MG63 (cell line): ENCODE measurements at regions not wholly inside any gene's neighbourhood (a gene's known extent, or its start where the extent isn't known, plus 50 kb on each side); places are given as distances from the start of the nearest gene placed in this dataset.
A peak's percentile ranks its signal among the peaks of the same experiment; 100 is the strongest.
"Not testable (repeated sequence)": the region's sequence is repeated elsewhere in the genome, so short reads cannot be mapped to it uniquely, and the experiment has no call there.

ENCODE experiments used
- DNase-seq: peaks from one replicate; pipeline ENCODE4 v3.0.0-alpha.2; 2020
- H3K27me3 ChIP-seq: fragments of 250-450 bp; sonication (Bioruptor Pico); 2 replicates; pipeline ENCODE4 v1.5.1; 2020; ENCODE audit warnings: mild to moderate bottlenecking, moderate library complexity
- H3K36me3 ChIP-seq: fragments of 250-450 bp; sonication (Bioruptor Pico); 2 replicates; pipeline ENCODE4 v1.5.1; 2020; ENCODE audit warnings: mild to moderate bottlenecking, moderate library complexity
- H3K4me3 ChIP-seq: fragments of 250-450 bp; sonication (Bioruptor Pico); 2 replicates; pipeline ENCODE4 v1.5.1; 2020; ENCODE audit warnings: mild to moderate bottlenecking, moderate library complexity
- H3K9me3 ChIP-seq: fragments of 250-450 bp; sonication (Bioruptor Pico); 2 replicates; pipeline ENCODE4 v1.5.1; 2020; ENCODE audit warnings: mild to moderate bottlenecking, moderate library complexity

DNA sequence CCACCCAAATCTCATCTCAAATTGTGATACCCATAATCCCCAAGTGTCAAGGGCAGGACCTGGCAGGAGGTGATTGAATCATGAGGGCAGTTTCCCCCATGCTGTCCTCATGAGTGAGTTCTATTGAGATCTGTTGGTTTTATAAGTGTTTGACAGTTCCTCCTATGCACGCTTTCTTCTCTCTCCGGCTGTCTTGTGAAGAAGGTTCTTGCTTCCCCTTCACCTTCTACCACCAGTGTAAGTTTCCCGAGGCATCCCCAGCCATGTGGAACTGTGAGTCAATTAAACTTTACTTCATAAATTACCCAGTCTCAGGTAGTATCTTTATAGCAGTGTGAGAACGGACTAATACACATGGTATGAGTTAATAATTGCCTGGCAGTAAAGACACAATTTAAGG lies 581.7 kb upstream of the AMOT start:
- Histone ChIP-seq H3K36me3 (no peaks in the 10 kb centered on the region), H3K9me3 (no peaks in the 10 kb centered on the region), H3K4me3 (no peak overlapping the region), H3K27me3 (no peaks in the 10 kb centered on the region)
- DNase-seq: no peak

DNA sequence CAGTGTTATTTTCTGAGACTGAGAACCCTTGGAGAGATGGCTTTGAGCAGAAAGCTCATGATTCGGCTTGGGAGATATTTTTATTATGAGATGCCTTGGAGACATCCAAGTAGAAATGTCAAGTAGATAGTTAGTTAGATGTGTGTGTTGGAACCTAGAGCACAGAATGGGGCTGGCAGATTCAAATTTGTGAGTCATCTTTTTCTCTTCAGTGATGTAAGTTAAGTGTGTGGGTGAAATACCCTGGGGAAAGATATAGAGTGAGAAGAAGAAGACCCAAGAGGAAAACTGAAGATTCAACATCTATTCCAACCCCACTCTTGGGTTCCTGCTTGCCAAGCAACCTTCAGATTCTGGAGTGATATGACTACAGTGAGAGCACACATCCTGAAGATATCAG lies 580.8 kb upstream of the AMOT start:
- DNase-seq: no peak
- Histone ChIP-seq H3K27me3 (no peaks in the 10 kb centered on the region), H3K36me3 (no peaks in the 10 kb centered on the region), H3K4me3 (no peak overlapping the region), H3K9me3 (no peaks in the 10 kb centered on the region)

DNA sequence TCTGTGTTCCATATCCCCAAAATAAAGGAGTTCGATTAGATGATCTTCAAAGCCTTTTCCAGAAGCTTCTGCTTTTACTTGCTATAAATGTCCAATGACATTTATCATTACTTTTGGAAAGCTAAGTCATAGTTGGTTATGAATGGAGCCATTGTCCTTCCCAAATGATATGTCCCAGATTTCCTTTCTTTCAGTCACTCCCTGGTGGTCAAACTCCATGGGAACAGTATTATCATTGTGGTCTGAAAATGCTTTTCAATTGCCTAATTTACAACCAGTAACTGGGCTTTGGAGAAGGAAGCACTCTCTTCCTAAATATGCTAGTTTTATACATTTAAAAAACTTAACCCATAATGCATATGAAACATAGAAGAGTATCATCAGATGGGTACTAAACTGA lies 571.5 kb upstream of the AMOT start:
- Histone ChIP-seq H3K27me3 (no peaks in the 10 kb centered on the region), H3K4me3 (no peak overlapping the region), H3K9me3 (no peaks in the 10 kb centered on the region), H3K36me3 (no peaks in the 10 kb centered on the region)
- no peak for DNase-seq

DNA sequence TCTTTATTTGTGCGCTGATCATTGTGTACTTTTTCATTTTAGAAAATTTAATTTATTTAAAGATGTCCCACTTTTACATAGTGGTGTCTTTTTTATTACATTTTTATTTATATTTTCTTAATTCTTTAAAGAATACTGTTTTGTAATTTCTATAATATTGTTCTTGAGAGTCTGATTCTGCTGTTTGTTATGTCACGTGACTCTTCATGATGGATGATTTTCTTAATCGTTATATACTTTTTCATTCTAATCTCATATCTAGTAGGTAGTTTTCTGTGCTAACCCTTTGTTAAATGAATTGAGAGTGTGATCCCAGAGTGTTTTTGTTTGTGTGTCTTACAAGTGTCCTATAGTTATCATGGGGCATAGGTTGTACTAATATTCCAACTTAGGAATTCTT lies 568.2 kb upstream of the AMOT start:
- Histone ChIP-seq H3K9me3 (no peaks in the 10 kb centered on the region), H3K4me3 (no peak overlapping the region), H3K27me3 (no peaks in the 10 kb centered on the region), H3K36me3 (no peaks in the 10 kb centered on the region)
- no peak for DNase-seq

DNA sequence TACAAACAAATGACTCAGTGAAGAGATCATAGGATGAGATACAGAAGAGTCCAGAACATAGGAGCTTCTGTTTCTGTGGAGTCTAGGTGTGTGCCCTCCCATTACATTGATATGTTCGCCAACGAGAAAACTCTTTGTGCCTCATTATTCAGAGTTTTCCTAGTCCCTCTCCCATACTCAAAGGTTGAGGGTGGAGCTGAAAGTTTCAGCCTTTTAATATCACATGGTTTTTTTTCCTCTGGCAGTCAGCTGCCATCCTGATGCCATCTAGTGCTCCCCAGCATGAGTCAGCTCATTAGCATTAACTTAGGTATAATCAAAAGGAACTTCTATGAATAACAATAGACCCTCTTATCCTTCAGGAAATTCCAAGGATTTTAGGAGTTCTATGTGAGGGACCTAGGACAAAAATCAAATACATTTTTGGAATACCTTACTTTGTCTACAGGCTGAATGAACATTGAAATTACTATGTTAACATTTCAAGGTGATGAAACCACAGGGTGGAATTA lies 559.6 kb upstream of the AMOT start:
- no peaks in the 10 kb centered on the region for H3K27me3 ChIP-seq
- H3K4me3 ChIP-seq: no peak overlapping the region
- peak; percentile 30 for DNase-seq
- H3K36me3 ChIP-seq: no peaks in the 10 kb centered on the region
- H3K9me3 ChIP-seq: no peaks in the 10 kb centered on the region

DNA sequence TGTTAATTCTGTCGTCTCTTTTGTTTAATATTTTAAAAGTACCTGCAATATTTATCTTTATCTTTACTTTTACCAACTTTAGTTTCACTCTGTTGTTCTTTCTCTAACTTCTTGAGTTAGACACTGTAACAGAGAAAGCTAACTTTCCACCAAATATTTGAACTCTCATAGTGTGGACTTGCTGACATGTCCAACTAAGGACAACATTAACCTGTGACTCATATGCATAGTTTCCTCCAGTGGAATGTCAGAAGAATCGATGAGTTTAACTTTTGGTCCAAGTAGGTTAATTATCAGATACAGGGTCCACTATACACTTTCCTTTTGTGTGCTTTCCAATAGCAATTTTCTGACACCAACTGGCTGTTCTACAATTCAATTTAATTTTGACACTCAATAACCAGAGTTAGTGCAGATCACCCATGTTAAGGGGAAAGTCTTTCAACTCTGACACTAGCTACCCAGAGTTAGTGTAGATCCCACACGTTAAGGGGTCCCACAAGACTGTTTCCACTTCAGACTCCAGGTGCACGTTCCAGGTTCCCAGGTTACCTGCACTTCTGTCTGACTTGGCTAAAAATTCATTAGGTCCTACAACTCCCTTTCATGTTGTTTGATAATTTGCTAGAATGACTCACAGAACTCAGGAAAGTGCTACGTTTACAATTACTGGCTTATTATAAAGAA lies 559.0 kb upstream of the AMOT start:
- H3K27me3 ChIP-seq: no peaks in the 10 kb centered on the region
- no peaks in the 10 kb centered on the region for H3K9me3 ChIP-seq
- no peak overlapping the region for H3K4me3 ChIP-seq
- H3K36me3 ChIP-seq: no peaks in the 10 kb centered on the region
- DNase-seq: no peak

DNA sequence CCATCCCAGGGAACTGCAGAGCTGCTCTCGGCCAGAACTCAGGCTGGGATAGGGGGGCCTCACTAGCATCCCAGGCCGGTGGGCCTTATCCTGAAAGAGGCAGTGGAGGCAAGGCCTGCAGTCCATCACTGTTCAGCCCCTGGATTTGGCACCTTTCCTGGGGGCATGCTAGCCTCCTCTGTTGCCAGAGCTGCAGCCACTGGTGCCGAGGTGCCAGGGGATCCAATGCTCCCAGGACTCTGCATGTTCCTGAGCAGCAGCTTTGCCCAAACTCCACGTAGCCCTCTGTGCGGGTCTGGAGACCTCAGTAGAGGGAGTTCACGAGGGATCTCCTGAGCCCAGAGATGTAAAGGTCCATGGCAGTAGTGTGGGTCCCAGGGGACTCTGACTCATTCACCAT lies 551.7 kb upstream of the AMOT start:
- Histone ChIP-seq H3K27me3 (no peaks in the 10 kb centered on the region), H3K4me3 (no peak overlapping the region), H3K36me3 (no peaks in the 10 kb centered on the region), H3K9me3 (no peaks in the 10 kb centered on the region)
- DNase-seq: no peak

DNA sequence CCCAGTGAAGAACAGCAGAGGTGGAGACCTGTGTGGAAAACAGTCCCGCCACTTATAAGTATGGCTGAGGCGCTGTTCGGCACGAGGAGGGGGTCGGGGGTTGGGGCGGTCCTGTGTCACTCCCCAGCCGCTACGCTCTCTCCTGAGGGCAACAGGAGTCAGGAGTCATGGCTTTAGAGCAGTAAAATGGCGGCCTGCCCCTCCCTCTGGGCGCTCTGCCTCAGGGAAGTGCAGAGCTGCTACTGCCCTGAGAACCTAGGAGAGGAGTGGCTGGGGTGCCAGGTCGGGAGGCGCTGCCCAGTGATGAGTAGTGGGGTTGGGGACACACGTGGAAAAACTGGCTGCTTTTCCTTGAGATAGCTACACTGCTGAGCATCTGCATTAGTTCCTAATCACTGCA lies 551.2 kb upstream of the AMOT start:
- H3K36me3 ChIP-seq: no peaks in the 10 kb centered on the region
- H3K4me3 ChIP-seq: no peak overlapping the region
- DNase-seq: no peak
- no peaks in the 10 kb centered on the region for H3K9me3 ChIP-seq
- no peaks in the 10 kb centered on the region for H3K27me3 ChIP-seq

DNA sequence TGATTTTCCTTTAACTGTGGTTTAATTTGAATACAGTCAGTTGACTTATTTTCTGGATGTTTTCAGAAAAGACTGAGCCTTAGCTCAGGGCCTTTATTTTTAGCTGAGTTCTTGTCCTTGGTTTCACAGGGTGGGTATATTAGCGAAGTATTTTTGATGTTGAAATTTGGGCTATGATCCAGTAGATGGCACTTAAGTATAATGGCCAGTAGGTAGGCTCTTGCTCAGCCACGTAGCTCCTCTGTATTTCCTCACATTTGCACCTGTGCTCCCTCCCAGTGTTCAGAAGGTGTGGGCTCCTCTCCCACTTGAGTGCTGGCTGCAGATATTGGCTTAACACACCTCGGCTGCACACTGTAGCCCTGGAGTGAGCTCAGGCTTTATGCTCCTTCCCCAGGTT lies 549.9 kb upstream of the AMOT start:
- H3K9me3 ChIP-seq: no peaks in the 10 kb centered on the region
- no peaks in the 10 kb centered on the region for H3K27me3 ChIP-seq
- no peak for DNase-seq
- H3K36me3 ChIP-seq: no peaks in the 10 kb centered on the region
- H3K4me3 ChIP-seq: no peak overlapping the region

DNA sequence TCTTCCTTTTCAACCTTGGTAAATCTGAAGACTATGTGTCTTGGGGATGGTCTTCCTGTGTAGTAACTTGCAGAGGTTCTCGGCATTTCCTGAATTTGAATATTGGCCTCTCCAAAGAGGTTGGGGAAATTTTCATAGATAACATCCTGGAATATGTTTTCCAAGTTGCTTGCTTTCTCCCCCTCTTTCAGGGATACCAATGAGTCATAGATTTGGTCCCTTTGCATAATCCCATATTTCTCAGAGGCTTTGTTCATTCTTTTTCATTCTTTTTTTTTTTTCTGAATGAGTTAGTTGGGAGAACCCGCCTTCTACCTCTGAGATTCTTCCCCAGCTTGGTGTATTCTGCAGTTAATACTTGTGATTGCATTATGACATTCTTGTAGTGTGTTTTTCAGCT lies 549.2 kb upstream of the AMOT start:
- Histone ChIP-seq H3K27me3 (no peaks in the 10 kb centered on the region), H3K9me3 (no peaks in the 10 kb centered on the region), H3K4me3 (no peak overlapping the region), H3K36me3 (no peaks in the 10 kb centered on the region)
- DNase-seq: no peak

DNA sequence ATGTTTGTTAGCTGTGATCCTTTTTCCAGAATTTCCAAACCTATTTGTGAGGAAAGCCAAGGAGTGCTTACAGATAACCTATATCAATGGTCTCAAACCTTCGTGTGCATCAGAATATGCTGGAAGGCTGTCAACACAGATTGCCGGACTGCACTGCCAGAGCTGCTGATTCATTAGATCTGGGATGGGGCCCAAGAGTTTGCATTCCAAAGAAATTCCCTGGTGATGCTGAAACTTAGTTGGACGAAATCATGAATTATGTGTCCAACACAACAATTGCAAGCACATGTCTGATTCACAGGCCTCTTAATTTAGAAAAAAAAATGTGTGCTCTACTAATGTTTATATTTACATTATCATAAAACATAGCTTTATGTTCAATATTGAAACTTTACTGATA lies 544.0 kb upstream of the AMOT start:
- DNase-seq: peak; percentile 78
- no peaks in the 10 kb centered on the region for H3K36me3 ChIP-seq
- no peak overlapping the region for H3K4me3 ChIP-seq
- no peaks in the 10 kb centered on the region for H3K27me3 ChIP-seq
- H3K9me3 ChIP-seq: no peaks in the 10 kb centered on the region

DNA sequence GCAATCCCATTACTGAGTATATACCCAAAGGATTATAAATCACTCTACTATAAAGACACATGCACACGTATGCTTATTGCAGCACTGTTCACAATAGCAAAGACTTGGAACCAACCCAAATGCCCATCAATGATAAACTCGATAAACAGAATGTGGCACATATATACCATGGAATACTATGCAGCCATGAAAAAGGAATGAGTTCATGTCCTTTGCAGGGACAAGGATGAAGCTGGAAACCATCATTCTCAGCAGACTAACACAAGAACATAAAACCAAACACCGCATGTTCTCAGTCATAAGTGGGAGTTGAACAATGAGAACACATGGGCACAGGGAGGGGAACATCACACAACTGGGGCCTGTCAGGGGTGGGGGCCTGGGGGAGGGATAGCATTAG lies 532.8 kb upstream of the AMOT start:
- H3K36me3 ChIP-seq, DNase-seq, H3K4me3 ChIP-seq, H3K27me3 ChIP-seq, H3K9me3 ChIP-seq: not testable (repeated sequence)

DNA sequence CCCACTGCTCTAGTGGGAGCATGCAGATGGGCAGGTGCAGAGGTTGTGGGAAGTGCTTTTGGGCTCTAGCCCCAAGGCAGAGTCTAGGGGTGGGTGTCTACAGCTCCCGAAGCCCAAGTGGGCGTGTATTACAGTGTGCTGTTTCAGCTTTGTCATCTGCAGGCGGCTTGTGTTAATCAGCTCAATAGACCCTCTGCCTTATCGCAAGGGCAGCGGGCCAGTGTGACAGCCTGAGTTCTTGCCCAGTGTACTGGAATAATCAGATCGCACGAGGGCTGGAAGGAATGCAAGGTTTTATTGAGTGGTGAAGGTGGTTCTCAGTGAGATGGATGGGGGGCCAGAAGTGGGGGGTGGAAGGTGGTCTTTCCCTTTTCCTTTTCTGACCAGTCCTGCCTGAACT lies 529.4 kb upstream of the AMOT start:
- Histone ChIP-seq H3K9me3 (no peaks in the 10 kb centered on the region), H3K4me3 (no peak overlapping the region), H3K27me3 (no peaks in the 10 kb centered on the region), H3K36me3 (no peaks in the 10 kb centered on the region)
- DNase-seq: no peak

DNA sequence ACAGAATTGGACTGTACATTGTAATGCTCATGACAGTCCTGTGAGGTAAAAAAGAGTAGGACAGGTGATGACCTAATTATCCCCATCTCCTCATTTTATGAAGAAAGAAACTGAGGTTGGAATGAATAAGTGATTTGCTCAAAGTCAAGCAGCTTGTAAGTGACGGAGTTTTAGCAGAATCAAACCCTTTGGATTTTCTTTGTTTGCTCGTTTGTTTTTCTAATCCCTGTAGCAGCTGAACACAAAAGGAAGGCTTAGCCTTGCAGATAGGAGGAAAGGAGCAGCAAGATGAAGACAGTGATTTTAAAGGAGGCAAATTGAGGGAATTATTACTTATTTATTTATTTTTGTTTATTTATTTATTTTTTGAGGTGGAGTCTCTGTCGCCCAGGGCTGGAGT lies 528.4 kb upstream of the AMOT start:
- no peak for DNase-seq
- H3K9me3 ChIP-seq: no peaks in the 10 kb centered on the region
- H3K27me3 ChIP-seq: no peaks in the 10 kb centered on the region
- H3K4me3 ChIP-seq: no peak overlapping the region
- no peaks in the 10 kb centered on the region for H3K36me3 ChIP-seq

DNA sequence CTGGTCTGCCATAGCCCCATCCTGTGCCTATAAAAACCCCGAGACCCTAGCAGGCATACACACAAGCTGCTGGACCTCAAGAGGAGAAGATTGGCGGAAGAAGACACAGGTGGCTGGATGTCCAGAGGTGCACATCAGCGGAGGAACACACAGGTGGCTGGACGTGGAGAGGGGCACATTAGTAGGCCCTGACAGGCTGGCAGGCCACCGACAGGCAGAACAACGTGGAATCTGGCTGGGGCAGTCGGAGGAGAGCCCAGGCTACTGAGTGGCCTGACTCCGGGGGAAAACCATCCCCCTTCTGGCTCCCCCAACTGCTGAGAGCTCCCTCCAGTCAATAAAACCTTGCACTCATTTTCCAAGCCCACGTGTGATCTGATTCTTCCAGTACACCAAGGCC lies 512.5 kb upstream of the AMOT start:
- no peak for DNase-seq
- Histone ChIP-seq H3K4me3 (no peak overlapping the region), H3K36me3 (no peaks in the 10 kb centered on the region), H3K27me3 (no peaks in the 10 kb centered on the region), H3K9me3 (no peaks in the 10 kb centered on the region)

DNA sequence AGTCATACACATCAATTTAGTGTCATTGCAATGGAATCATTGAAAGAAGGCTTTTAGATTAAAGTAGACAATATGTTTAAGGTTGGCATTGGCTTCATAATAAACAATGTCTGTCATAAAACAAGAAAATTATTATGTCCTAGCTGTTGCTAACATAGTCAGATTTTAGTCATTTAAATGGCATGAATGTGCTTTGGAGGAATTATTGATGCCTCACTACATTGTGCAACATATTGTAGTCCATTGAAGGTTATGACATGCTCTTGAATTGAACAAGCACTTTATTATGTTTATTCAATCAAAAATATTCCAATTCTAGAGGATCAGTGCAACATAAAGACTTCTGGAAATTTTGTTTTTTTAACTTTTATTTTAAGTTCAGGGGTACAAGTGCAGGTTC lies 489.8 kb upstream of the AMOT start:
- Histone ChIP-seq H3K9me3 (no peaks in the 10 kb centered on the region), H3K4me3 (no peak overlapping the region), H3K27me3 (no peaks in the 10 kb centered on the region), H3K36me3 (no peaks in the 10 kb centered on the region)
- DNase-seq: no peak

DNA sequence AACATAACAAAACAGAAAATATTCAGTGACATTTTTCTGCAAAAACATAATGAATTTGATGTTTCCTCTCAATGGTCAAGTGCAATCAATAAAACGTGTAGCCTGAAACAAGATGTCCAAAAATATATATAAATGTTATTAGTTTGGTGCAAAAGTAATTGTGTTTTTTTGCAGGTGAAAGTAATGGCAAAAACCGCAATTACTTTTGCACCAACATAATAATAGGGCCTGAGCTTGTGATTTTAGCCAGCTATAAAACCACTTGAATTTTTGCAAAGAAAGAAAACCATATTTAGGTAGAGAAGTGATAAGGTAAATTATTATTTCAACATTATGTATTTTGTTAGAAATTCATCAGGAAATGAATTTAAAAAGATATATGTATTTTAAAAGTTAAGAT lies 475.3 kb upstream of the AMOT start:
- no peak for DNase-seq
- Histone ChIP-seq H3K27me3 (no peaks in the 10 kb centered on the region), H3K36me3 (no peaks in the 10 kb centered on the region), H3K9me3 (no peaks in the 10 kb centered on the region), H3K4me3 (no peak overlapping the region)

DNA sequence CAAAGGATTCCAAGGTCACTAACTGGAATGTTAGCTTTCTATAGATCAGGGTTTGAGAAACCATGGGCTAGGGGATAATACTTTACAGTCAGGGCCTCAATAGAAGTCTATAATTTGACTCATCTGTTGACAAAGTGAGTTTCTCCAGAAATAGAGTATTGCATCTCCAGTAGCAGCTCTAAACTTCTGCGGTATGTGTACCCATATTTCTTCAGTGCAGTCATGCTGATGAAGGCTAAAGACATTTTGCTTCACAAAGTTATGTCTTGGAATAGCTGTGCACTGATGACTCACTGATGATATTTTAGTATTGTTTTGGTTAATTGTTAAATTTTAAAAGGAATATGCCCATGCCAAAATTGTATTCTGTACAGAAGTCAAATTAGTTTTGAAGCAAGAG lies 464.9 kb upstream of the AMOT start:
- Histone ChIP-seq H3K36me3 (no peaks in the 10 kb centered on the region), H3K27me3 (no peaks in the 10 kb centered on the region), H3K9me3 (no peaks in the 10 kb centered on the region), H3K4me3 (no peak overlapping the region)
- peak; percentile 3 for DNase-seq

DNA sequence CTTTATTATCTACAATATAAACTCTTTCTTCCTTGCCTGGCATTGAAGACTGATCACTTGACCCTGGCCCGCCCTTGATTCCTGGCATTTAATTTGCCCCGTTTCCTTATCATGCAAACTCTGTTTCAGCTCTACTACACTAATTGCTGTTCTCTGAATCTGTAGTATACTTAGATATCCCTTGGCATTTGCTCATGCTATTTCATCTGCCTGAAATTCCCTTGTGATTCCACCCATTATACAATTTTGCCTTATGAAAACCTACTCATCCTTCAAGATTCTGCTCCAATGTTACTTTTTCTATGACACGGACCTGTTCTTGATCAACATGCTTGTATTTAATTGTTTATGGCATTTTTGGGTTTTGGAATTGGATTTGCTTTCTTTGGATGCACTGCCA lies 459.9 kb upstream of the AMOT start:
- H3K36me3 ChIP-seq: no peaks in the 10 kb centered on the region
- peak; percentile 14 for DNase-seq
- no peaks in the 10 kb centered on the region for H3K9me3 ChIP-seq
- H3K4me3 ChIP-seq: no peak overlapping the region
- no peaks in the 10 kb centered on the region for H3K27me3 ChIP-seq
